Lower leg skin (tissue), 3 donors: ENCODE measurements at regions not wholly inside any gene's neighbourhood (a gene's known extent, or its start where the extent isn't known, plus 50 kb on each side); places are given as distances from the start of the nearest gene placed in this dataset.

ENCODE experiments used
- CTCF ChIP-seq, 3 donors: fragments of 450-650 bp; IDR thresholded peaks; one replicate each; pipeline ENCODE4 v1.5.1; 2016; ENCODE audit warnings: antibody characterized with exemption in 3 of 3, mild to moderate bottlenecking in 3 of 3, moderate library complexity in 2 of 3
- POLR2A ChIP-seq, 2 donors: fragments of 450-650 bp; IDR thresholded peaks; one replicate each; pipeline ENCODE4 v1.6.1; 2016 to 2017; ENCODE audit warnings: antibody characterized with exemption in 2 of 2, mild to moderate bottlenecking in 1 of 2, moderate library complexity in 1 of 2

- no peak for TF ChIP-seq CTCF (IDR thresholded peaks at IDR 0.05)
- TF ChIP-seq POLR2A (IDR thresholded peaks at IDR 0.05): no peak
These were observed 903.7 kb downstream of the ADGRL2 start for GRCh38 chr1:82704393-82704792.
